ENCODE measurements at regions not wholly inside any gene's neighbourhood (a gene's known extent, or its start where the extent isn't known, plus 50 kb on each side); places are given as distances from the start of the nearest gene placed in this dataset.
A peak's percentile ranks its signal among the peaks of the same experiment; 100 is the strongest.

DNA sequence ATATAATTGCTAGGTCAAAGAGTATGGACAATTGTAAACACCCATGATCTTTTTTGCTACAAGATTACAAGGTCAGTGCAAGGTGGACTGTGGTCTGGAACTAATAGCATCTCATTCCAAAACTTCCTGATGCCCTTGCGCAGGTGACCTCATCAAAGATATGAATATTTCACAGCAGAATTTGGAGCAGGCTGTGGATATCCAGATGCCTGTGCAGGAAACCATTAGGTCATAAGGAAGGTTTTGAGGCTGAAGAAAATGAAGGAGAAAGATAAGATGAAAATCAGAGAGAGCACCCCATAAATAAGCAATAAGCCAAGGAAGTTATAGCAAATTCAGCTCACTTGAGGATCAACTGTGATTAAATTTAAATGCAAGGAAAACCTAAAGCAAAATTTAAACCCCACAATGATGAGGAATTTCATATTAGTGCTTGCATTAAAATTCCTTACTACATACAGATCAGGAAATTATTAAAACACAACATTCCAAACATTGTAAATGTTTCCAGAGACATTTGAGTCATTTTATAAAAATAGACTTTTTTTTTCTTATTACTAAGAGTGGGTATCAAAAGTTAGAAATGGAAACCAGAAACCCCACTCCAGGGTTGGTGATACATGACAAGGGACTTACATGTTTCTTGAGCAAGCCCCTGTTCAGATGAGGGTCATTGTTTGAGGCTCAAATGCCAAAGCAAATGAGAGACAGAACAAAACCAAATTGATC is 100.7 kb upstream of the FAM9C start:
- Mint-ChIP-seq H3K27ac (ENCODE audit: unreplicated experiment) (no peak overlapping the region), H3K4me1 (peaks cover 8% of the 10 kb centered on the region), H3K4me3 (no peak overlapping the region), H3K9me3 (peaks cover 20% of the 10 kb centered on the region), H3K27me3 (ENCODE audit: low read depth) (no peaks in the 10 kb centered on the region), H3K36me3 (ENCODE audit: low read depth) (peaks cover 10% of the 10 kb centered on the region)
- no peak for DNase-seq (ENCODE audit: low read depth, low spot score)
- TF ChIP-seq, protein P1, sequence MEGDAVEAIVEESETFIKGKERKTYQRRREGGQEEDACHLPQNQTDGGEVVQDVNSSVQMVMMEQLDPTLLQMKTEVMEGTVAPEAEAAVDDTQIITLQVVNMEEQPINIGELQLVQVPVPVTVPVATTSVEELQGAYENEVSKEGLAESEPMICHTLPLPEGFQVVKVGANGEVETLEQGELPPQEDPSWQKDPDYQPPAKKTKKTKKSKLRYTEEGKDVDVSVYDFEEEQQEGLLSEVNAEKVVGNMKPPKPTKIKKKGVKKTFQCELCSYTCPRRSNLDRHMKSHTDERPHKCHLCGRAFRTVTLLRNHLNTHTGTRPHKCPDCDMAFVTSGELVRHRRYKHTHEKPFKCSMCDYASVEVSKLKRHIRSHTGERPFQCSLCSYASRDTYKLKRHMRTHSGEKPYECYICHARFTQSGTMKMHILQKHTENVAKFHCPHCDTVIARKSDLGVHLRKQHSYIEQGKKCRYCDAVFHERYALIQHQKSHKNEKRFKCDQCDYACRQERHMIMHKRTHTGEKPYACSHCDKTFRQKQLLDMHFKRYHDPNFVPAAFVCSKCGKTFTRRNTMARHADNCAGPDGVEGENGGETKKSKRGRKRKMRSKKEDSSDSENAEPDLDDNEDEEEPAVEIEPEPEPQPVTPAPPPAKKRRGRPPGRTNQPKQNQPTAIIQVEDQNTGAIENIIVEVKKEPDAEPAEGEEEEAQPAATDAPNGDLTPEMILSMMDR (conservative IDR thresholded peaks at IDR 0.05) = no peak

DNA sequence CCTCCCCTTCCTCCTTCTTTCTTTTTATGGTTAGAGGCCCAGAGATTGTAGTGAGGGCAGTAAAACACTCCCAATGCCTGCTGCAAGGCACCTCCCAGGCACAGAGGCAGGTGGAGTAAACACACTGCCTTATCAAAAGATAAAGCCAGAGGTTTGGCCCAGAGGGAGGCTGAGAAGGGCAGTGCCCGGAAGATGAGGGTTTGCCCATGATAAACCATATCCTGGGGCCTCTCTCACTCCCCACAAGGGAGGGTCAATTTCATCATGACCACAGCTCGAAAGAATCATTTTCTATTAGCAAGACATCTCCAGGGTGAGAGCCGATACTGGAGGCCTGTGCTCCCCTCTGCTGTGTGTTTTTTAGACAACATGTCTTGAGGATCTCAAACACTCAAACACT is 98.5 kb upstream of the FAM9C start:
- H3K4me1 Mint-ChIP-seq = peaks cover 8% of the 10 kb centered on the region
- no peak overlapping the region for H3K4me3 Mint-ChIP-seq
- no peaks in the 10 kb centered on the region for H3K27me3 Mint-ChIP-seq (ENCODE audit: low read depth)
- H3K9me3 Mint-ChIP-seq = peaks cover 12% of the 10 kb centered on the region
- H3K36me3 Mint-ChIP-seq (ENCODE audit: low read depth) = peaks cover 10% of the 10 kb centered on the region
- no peak for DNase-seq (ENCODE audit: low read depth, low spot score)
- TF ChIP-seq, protein P1 (conservative IDR thresholded peaks at IDR 0.05) = no peak
- no peak overlapping the region for H3K27ac Mint-ChIP-seq (ENCODE audit: unreplicated experiment)

DNA sequence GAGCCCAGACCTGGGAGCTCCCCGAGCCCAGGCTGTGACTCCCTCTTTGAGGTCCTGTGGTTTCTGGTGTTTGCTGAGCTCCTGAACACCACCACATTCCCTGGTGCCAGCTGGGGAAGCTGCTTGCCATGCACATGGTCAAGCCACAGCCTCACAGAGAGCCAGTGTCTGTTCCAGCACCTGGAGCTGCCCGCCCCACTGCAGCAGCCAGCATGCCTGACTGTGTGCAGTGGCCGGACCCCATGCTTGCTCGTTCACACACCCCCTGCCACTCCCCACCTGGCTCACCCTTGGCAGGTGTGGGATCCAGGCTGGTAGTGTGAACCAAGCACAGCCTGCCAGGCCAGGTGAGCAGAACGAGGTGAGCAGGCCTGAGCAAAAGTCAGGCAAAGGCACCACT is 95.6 kb upstream of the FAM9C start:
- peaks cover 6% of the 10 kb centered on the region for H3K36me3 Mint-ChIP-seq (ENCODE audit: low read depth)
- H3K4me1 Mint-ChIP-seq = peaks cover 8% of the 10 kb centered on the region
- no peaks in the 10 kb centered on the region for H3K27me3 Mint-ChIP-seq (ENCODE audit: low read depth)
- H3K27ac Mint-ChIP-seq (ENCODE audit: unreplicated experiment) = no peak overlapping the region
- H3K9me3 Mint-ChIP-seq = no peaks in the 10 kb centered on the region
- no peak overlapping the region for H3K4me3 Mint-ChIP-seq
- no peak for DNase-seq (ENCODE audit: low read depth, low spot score)
- TF ChIP-seq, protein P1 (conservative IDR thresholded peaks at IDR 0.05) = no peak

DNA sequence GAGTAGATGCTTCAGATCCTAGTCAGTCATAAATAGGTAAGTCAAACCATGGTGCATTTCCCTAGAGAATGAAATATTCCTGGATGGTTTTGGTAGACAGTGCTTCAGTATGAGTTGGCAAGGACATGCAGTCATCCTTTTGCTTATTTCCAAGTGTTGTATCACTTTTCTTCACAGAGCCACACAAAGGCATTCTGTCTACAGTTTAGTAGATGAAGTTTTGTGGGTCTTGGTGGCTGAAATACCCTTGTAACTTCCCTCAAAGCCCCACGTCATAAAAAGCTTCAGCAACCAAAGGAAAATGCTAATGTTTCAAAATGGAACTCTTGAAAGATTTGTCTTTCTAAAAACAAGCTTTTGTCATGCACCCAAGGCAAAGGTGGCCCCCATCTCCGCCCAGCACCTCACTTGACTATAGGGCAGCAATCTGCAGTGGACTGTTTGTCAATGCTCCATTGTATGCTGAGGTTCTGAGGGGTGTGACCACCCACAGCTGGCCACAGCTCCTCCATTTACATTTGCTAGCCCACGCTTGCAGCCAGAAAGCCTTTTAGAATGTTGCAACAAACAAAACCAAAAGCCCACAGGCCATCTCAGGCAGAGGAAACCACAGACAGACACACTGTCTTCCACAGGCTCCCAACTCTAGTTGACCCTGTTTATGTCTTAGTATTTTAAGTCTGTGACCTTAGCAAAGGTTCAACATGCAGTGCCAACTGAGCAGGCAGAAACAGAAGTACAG is 87.1 kb upstream of the FAM9C start:
- Mint-ChIP-seq H3K36me3 (ENCODE audit: low read depth) (peaks cover 3% of the 10 kb centered on the region), H3K27ac (ENCODE audit: unreplicated experiment) (no peak overlapping the region), H3K4me3 (peak overlapping the region; percentile 37), H3K4me1 (peaks cover 21% of the 10 kb centered on the region), H3K9me3 (peaks cover 3% of the 10 kb centered on the region), H3K27me3 (ENCODE audit: low read depth) (no peaks in the 10 kb centered on the region)
- TF ChIP-seq, protein P1 (conservative IDR thresholded peaks at IDR 0.05) = no peak
- peak; percentile 4 for DNase-seq (ENCODE audit: low read depth, low spot score)

DNA sequence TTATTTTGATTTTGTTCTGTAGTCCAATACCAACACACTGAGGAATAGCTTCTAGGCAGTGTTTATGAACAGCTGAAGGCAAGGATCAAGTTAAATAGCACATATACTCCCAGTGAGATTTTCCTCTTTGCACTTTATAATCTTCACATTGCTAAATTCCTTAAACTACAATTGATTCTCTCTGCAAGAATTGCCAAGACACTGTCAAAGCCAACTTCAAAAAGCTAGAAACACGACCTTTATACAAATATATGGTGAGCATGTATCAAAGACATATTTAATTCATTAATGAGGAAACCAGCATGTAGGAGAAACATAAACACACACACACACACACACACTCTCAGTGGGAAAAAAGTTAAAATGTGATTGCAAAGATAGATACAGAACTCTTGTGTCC is 86.4 kb upstream of the FAM9C start:
- TF ChIP-seq, protein P1 (conservative IDR thresholded peaks at IDR 0.05) = no peak
- H3K36me3 Mint-ChIP-seq (ENCODE audit: low read depth) = peaks cover 3% of the 10 kb centered on the region
- H3K4me1 Mint-ChIP-seq = peaks cover 21% of the 10 kb centered on the region
- no peaks in the 10 kb centered on the region for H3K27me3 Mint-ChIP-seq (ENCODE audit: low read depth)
- DNase-seq (ENCODE audit: low read depth, low spot score) = no peak
- no peak overlapping the region for H3K4me3 Mint-ChIP-seq
- peaks cover 3% of the 10 kb centered on the region for H3K9me3 Mint-ChIP-seq
- H3K27ac Mint-ChIP-seq (ENCODE audit: unreplicated experiment) = no peak overlapping the region
